HG02623 (cell line): ENCODE measurements at regions not wholly inside any gene's neighbourhood (a gene's known extent, or its start where the extent isn't known, plus 50 kb on each side); places are given as distances from the start of the nearest gene placed in this dataset.
"Not testable (repeated sequence)": the region's sequence is repeated elsewhere in the genome, so short reads cannot be mapped to it uniquely, and the experiment has no call there.

Experiments used
- ATAC-seq: cut with Tn5 transposase; IDR thresholded peaks from one replicate; pipeline ENCODE4 v1.9.1; 2021; ENCODE audit warnings: moderate library complexity; ENCODE audit not compliant: unreplicated experiment

- ATAC-seq, result no peak
Observed at GRCh38 chr9:81445331-81445921, 243.9 kb downstream of the TLE1 start.

- ATAC-seq, result no peak
Observed at GRCh38 chr9:81431641-81432040, 257.7 kb downstream of the TLE1 start.

GRCh38 chr9:81430727-81431126 is 258.6 kb downstream of the TLE1 start:
- ATAC-seq, result no peak

GRCh38 chr9:81427870-81428269 is 261.5 kb downstream of the TLE1 start:
- ATAC-seq, result no peak

- ATAC-seq, result no peak
Observed at GRCh38 chr9:81424431-81424830, 264.9 kb downstream of the TLE1 start.

GRCh38 chr9:81423589-81424326 is 265.6 kb downstream of the TLE1 start:
- ATAC-seq, result no peak

DNA sequence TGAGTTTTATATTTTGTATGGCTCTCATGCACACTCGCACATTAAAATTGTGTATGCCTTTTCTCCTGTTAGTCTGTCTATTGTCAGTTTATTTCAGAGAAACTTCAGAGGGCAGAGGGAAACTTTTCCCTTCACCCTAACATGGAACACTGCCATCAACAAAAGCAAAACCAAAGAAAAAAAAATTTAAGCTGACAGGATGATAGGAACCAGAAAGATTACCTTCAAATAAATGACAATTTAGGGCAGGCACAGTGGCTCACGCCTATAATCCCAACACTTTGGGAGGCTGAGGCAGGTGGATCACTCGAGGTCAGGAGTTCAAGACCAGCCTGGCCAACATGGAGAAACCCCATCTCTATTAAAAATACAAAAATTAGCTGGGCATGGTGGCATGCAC is 268.3 kb downstream of the TLE1 start:
- not testable (repeated sequence) for ATAC-seq

DNA sequence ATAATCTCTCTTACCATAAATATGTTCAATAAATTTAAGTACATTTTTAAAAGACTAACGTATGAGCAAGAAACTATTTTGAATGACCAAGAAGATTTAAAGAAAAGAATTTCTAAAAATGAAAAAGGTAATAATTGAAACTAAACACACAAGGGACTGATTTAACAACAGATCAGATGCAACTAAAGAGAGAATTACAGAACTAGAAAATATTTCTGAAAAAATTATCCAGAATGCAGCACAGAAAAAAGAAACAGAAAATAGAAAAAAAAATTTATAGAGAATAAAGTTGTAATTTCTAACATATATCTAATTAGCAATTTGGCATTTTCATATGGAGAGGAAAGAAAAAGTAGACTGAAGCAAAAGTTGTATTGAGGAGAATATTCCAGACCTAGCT is 269.3 kb downstream of the TLE1 start:
- ATAC-seq, result no peak

GRCh38 chr9:81417941-81418340 is 271.4 kb downstream of the TLE1 start:
- no peak for ATAC-seq

- no peak for ATAC-seq
Observed at GRCh38 chr9:81417299-81417675, 272.1 kb downstream of the TLE1 start.

- no peak for ATAC-seq
Observed at GRCh38 chr9:81416476-81417298, 272.7 kb downstream of the TLE1 start.

GRCh38 chr9:81414836-81415235 is 274.5 kb downstream of the TLE1 start:
- ATAC-seq, result no peak

DNA sequence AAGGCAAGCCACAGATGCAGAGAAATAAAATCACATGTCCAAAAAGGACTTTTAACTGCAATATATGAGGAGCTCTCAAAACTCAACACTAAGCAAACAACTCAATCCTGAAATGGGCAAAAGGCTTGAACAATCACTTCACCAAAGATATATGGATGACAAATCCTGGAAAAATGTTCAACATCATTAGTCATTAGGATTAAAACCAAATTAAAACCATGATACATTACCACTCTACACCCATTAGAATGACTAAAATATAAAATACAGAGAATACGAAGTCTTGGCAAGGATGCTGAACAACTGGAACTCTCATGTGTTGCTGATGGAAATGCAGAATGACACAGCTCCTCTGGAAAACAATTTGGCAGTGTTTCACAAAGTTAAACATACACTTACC is 277.4 kb downstream of the TLE1 start:
- ATAC-seq, result no peak

- ATAC-seq, result no peak
Observed at GRCh38 chr9:81410201-81410600, 279.1 kb downstream of the TLE1 start.

DNA sequence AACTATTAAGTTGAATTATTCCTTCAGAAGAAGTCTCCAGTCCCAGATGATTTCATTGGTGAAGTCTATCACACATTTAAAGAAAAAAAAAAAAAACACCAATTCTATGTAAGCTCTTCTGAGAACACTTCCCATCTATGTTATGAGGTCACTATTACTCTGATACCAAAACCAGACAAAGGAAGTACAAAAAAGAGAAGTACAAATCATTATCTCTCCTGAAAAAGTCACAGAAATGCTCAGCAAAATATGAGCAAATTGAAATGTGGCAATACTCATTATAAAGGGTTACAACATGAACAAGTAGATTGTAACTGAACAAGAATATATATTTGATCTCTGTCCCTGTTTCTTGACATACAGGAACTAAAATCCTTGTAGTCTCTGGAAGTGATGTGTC is 280.4 kb downstream of the TLE1 start:
- ATAC-seq, result no peak

GRCh38 chr9:81404931-81405598 is 284.3 kb downstream of the TLE1 start:
- ATAC-seq, result no peak

- no peak for ATAC-seq
Observed at GRCh38 chr9:81397481-81398381, 291.6 kb downstream of the TLE1 start.

DNA sequence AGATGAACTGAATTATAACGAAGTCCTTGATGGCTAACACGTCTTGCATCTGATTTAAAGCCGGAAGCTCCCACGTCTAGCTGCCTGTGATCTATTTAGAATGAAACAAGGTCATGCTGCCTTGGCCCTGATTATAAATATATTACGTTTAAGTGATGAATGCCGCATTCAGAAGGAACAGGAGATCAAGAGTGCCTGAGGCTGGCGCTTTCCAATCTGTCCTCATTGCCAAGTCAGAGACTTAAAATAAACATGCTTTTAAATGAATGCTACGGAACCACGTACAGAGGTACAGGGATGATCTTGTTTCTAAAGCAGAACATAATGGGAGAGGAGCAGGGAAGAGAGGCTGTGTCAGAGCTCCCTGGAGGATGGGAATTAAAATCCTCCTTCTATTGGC is 292.8 kb downstream of the TLE1 start:
- no peak for ATAC-seq

DNA sequence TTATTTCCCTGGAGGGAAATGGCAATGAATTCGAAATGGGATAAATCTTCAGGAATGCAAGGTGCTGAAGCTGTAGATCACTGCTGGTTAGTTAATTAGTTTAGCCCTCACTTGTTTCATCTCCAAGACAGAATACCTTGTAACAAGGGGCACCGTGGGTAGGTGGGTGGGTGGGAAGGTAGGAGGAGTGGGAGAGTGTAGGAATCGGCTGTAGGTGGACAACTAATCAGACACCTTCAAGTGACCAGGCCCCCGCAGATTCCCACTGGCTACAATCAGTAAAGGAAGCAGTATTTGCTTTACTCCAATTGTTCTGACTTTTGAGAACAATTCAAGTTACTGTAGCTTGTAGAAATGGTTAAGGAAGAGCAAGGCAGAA is 293.7 kb downstream of the TLE1 start:
- ATAC-seq, result no peak

- no peak for ATAC-seq
Observed at GRCh38 chr9:81394881-81395675, 294.3 kb downstream of the TLE1 start.
